HG02938 (cell line): ENCODE measurements at regions not wholly inside any gene's neighbourhood (a gene's known extent, or its start where the extent isn't known, plus 50 kb on each side); places are given as distances from the start of the nearest gene placed in this dataset.
A peak's percentile ranks its signal among the peaks of the same experiment; 100 is the strongest.
"Not testable (repeated sequence)": the region's sequence is repeated elsewhere in the genome, so short reads cannot be mapped to it uniquely, and the experiment has no call there.

ENCODE experiments used
- ATAC-seq: cut with Tn5 transposase; IDR thresholded peaks from one replicate; pipeline ENCODE4 v1.9.1; 2021; ENCODE audit warnings: mild to moderate bottlenecking, moderate library complexity; ENCODE audit not compliant: unreplicated experiment

- ATAC-seq: no peak
Measured at GRCh38 chr12:131586761-131587160, 124.1 kb upstream of the SFSWAP start.

DNA sequence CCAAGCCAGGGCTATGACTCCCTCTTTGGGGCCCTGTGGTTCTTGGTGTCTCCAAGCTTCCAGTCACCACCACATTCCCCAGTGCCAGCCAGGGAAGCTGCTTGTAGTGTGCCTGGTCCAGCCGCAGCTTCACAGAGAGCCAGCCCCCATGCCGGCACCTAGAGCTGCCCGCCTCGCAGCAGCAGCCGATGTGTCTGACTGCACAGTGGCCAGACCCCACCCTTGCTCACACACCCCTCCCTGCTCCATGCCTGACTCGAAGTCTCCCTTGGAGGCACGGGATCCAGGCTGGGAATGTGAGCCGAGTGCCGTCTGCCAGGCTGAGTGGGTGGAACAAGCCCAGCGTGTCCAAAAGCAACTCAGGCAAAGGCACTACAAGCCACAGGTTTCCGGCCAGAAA is 123.3 kb upstream of the SFSWAP start:
- ATAC-seq: no peak

GRCh38 chr12:131589221-131589897 is 121.5 kb upstream of the SFSWAP start:
- no peak for ATAC-seq

GRCh38 chr12:131589966-131590365 is 120.9 kb upstream of the SFSWAP start:
- ATAC-seq: no peak

GRCh38 chr12:131591136-131591535 is 119.8 kb upstream of the SFSWAP start:
- no peak for ATAC-seq

DNA sequence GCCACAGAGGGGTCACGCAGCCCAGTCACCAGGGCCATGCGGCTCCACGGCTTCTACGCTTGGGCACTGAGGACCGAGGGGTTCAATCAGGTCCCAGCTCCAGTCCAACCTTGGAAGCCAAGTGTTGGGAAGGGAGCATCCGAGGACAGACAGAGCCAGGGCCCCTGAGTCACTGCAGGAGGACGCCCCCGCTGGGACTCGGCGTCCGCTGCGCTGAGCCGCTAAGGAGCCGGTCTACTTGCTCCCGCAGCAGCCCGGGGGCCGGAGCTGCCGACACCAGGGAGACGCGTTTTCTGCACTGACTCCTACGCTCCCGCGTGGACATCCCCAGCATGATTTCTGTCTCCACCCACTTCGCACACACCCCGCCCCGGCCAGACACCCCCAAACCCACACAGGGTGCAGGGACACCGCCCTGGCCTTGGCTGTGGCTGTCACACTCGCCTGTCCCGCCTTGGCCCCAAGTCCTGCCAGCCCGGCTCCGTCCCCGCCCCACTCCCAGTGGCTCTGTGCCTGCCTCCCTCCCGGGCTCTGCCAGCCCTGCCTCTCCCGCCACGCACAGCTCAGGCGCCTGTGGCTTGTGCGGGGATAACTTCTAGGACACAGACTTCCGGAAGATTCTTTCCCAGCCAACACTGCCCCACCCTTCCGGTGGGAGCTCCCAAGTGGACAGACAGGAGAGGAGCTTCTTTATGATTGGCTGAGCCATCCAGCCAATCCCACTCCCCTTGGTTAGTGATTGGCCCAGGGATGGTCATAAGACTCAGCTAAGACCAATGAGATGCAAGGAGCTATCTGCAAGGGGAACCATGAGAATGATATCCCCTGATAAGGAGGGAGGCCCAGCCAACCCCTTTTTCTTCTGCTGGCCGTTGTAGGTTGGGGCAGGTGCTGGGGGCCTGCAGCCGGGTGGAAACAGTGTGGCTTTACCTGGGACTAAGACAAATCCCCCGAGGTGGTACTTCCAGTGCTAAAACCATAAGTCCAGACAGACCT is 118.9 kb upstream of the SFSWAP start:
- no peak for ATAC-seq

GRCh38 chr12:131592972-131593371 is 117.9 kb upstream of the SFSWAP start:
- peak; percentile 99 for ATAC-seq

DNA sequence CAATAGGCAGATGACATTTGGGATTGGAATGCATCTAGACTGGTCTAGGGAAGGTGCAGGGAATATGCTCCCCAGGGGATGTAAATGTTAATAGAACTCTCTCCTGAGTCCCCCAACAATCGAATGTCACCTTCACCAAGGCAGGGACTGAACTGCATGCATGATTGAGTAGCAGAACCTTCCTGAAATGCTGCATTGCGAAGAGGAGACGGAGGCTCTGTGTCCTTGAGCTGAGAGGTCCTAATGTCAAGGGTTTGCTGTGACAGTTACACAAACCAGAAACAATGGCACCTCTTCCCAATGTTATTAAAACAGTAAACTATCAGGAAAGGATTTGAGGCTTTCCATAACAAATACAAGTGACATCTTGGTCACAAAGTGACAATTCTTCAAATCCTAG is 117.5 kb upstream of the SFSWAP start:
- no peak for ATAC-seq

DNA sequence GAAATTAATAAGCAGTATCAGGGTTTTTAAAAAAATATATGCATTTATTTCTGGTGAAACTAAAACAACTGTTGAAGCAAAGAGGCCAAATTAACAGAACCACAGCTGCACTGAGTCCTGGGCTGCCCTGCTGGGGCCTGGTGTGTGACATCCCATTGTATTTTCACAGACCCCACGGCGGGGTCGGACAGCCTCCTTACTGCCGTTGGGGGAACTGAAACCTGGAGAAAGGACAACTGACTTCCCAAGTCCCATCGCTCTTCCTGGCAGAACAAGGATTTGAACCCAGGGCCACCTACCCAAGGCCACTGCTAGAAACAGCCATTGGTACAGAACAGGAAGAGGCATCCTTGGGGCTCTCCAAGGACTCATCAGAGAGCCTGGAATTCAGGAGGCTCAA is 114.8 kb upstream of the SFSWAP start:
- ATAC-seq: no peak

GRCh38 chr12:131597333-131597732 is 113.6 kb upstream of the SFSWAP start:
- ATAC-seq: no peak

- ATAC-seq: no peak
Measured at GRCh38 chr12:131598717-131599116, 112.2 kb upstream of the SFSWAP start.

- no peak for ATAC-seq
Measured at GRCh38 chr12:131599190-131600159, 111.4 kb upstream of the SFSWAP start.

GRCh38 chr12:131600160-131600532 is 110.7 kb upstream of the SFSWAP start:
- ATAC-seq: no peak

- ATAC-seq: not testable (repeated sequence)
Measured at GRCh38 chr12:131601499-131601898, 109.4 kb upstream of the SFSWAP start.

- ATAC-seq: no peak
Measured at GRCh38 chr12:131603106-131603938, 107.6 kb upstream of the SFSWAP start.

- no peak for ATAC-seq
Measured at GRCh38 chr12:131603939-131604795, 106.7 kb upstream of the SFSWAP start.

- no peak for ATAC-seq
Measured at GRCh38 chr12:131604859-131605258, 106.0 kb upstream of the SFSWAP start.

DNA sequence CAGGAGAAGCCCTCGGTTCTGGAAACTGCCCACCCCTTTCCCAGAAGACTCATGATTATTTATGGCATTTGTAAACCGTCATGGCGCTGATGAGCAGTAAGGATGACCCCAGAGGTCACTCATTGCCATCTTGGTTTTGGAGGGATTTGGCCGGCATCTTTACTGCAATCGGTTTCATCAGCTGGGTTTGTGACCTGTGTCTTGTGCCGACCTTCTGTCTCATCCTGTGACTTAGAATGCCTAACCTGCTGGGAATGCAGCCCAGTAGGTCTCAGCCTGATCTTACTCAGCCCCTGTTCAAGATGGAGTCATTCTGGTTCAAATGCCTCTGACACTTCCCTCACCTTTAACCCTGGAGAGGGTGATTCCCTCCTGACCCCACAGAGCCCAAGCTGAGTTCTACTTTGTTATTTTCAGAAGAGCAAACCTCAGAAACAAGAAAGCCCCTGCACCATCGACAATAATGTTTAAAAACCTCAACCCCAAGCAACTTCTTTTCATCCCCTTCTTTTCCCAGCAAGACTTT is 105.5 kb upstream of the SFSWAP start:
- no peak for ATAC-seq
